ENCODE measurements at regions not wholly inside any gene's neighbourhood (a gene's known extent, or its start where the extent isn't known, plus 50 kb on each side); places are given as distances from the start of the nearest gene placed in this dataset.

DNA sequence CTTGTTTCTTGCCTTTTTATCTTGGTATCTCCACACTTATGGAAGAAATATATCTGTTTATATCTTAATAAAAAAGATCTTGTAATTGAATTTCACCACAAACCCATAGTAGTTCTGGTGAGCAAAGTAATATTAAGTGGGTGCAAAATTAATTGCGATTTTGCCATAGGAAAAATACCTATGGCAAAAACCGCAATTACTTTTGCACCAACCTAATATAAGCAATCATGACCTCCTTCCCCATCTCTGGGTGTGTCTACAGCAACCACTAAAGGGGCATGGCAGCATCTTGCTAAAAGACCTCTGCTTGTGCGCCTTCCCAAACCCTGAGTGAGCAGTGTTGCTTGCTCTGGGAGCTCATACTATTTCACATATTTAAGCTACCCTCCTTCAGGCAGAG is 124.2 kb upstream of the GUCY1A1 start (continued):
- TF ChIP-seq TEAD4 (IDR thresholded peaks at IDR 0.05; ENCODE audit: low read depth, low read length) (no peak), CREB1 (IDR thresholded peaks at IDR 0.05) (no peak), CHD2 (IDR thresholded peaks at IDR 0.05; ENCODE audit: low read length) (no peak), CBX5 (IDR thresholded peaks at IDR 0.05; ENCODE audit: low read depth, low read length) (no peak), CEBPB (IDR thresholded peaks at IDR 0.05; ENCODE audit: low read depth, low read length) (no peak), NANOG (IDR thresholded peaks at IDR 0.05; ENCODE audit: insufficient read depth, low read depth, low read length, poor library complexity, severe bottlenecking) (no peak), SAP30 (IDR thresholded peaks at IDR 0.05; ENCODE audit: insufficient read depth, insufficient replicate concordance, low read length) (no peak), ZNF274 (IDR thresholded peaks at IDR 0.05; ENCODE audit: borderline replicate concordance, extremely low read depth, low read length) (no peak)
- TF ChIP-seq, protein P1, sequence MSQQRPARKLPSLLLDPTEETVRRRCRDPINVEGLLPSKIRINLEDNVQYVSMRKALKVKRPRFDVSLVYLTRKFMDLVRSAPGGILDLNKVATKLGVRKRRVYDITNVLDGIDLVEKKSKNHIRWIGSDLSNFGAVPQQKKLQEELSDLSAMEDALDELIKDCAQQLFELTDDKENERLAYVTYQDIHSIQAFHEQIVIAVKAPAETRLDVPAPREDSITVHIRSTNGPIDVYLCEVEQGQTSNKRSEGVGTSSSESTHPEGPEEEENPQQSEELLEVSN (IDR thresholded peaks at IDR 0.05): no peak

All from H1 (cell line).